Adipose tissue (tissue), 3 donors: ENCODE measurements at regions not wholly inside any gene's neighbourhood (a gene's known extent, or its start where the extent isn't known, plus 50 kb on each side); places are given as distances from the start of the nearest gene placed in this dataset.
A peak's percentile ranks its signal among the peaks of the same experiment; 100 is the strongest.

Experiments used
- H3K27ac ChIP-seq: one replicate; pipeline ENCODE4 v1.5.1; 2013; ENCODE audit warnings: low read depth, low read length
- WGBS, 3 donors: extraction: QIAGEN DNeasy Blood & Tissue Kit; methylation state at CpG; one replicate each; pipeline ENCODE4 v1.1.7; 2013; 5-methylcytosine and 5-hydroxymethylcytosine counted together
- donor health status: healthy with polysubstance abuse.
- donor health status: Bipolar disorder and iron deficiency.
- donor health status: healthy.

DNA sequence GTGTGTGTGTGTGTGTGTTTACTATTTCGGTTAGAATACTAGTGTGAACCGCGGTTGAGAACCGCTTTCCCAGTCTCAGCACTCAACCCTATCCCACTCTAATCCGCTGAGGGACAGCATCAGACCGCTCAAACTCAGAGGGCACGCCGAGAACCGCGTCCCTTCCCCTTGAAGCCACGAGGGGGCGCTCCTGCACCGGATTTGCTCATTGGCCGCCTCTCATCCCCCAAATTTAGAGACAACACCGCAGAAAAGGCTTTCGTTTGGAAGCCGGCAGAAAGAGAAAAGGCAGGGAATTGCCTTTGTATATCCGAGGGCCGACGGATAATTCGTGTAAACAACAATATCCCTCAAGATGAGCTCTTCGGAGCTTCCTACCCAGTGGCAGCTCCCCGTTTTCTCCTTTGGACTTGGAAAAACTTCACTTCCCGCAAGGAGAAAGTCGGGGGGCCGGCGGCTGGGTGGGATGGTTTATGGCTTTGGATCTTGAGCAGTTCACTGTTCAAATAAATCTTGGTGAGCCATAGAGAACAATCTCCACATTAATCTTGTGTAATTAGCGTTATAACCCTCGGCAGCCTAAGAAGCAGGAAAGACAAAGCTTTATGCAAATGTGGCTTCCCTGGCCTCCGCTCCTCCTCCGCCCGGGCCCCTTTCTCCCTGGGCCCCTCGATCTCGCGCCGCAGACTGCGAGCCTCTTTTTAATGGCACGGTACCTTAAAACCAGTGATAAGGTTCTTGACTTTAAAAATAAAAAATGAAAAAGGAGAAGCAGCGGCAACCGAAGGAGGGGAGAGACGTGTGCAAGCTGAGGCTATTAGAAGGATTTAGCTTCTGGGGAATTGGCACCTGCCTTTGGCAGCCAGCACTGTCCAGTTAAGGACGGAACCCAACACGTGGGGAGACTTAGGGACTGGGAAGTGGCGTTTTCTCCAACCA, 296.8 kb downstream of the PARP8 start:
- WGBS, 3 donors, result 1 to 2% (median 1%) methylated on average over 44 of the region's 44 CpGs
- H3K27ac ChIP-seq, result no peak overlapping the region

GRCh38 chr5:50963971-50964745, 297.7 kb downstream of the PARP8 start:
- 14 to 30% (median 15%) methylated on average over 33 of the region's 33 CpGs for WGBS, 3 donors
- H3K27ac ChIP-seq, result no peak overlapping the region

- no peak overlapping the region for H3K27ac ChIP-seq
- WGBS, 3 donors, result 33 to 64% (median 46%) methylated on average over 15 of the region's 15 CpGs
These were observed 298.6 kb downstream of the PARP8 start for GRCh38 chr5:50964746-50965653.

DNA sequence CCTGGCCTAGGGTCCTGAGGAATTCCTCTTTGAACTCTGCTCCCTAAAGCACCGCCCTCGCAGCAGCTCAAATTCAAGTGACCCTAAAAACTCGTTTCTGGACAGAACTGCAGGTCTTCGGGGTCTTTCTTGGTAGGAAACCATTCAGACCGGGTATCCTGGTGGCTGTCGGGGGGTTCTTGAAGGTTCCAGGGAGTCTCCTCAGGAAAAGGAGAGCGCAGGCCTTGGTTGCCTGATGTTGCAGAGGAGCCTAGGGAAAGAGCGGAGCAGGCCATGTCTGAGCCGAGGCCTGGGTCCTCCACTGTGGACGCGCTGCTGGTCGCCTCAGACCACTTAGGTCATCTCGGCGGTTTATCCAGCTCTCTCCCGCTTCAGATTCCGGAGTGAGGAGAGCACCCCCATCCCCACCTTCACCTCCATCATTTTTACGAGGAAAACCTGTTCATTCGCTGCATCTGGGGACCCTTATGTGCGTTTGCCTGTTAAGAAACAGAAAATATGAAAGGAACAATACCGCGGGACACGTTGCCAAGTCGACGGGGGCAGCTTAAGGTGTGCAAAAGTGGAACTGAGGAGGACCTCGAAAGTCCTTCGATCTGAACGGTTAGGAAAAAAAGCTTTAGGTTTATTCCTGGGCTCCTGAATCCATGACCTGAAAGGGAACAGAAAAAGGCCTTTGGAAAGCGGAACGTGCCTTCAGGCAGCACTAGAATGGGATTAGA, 299.4 kb downstream of the PARP8 start:
- WGBS, 3 donors, result 22 to 48% (median 27%) methylated on average over 29 of the region's 29 CpGs
- H3K27ac ChIP-seq, result no peak overlapping the region

GRCh38 chr5:50967009-50967562, 300.6 kb downstream of the PARP8 start:
- 5 to 13% (median 7%) methylated on average over 12 of the region's 12 CpGs for WGBS, 3 donors
- H3K27ac ChIP-seq, result peak overlapping the region; percentile 40

DNA sequence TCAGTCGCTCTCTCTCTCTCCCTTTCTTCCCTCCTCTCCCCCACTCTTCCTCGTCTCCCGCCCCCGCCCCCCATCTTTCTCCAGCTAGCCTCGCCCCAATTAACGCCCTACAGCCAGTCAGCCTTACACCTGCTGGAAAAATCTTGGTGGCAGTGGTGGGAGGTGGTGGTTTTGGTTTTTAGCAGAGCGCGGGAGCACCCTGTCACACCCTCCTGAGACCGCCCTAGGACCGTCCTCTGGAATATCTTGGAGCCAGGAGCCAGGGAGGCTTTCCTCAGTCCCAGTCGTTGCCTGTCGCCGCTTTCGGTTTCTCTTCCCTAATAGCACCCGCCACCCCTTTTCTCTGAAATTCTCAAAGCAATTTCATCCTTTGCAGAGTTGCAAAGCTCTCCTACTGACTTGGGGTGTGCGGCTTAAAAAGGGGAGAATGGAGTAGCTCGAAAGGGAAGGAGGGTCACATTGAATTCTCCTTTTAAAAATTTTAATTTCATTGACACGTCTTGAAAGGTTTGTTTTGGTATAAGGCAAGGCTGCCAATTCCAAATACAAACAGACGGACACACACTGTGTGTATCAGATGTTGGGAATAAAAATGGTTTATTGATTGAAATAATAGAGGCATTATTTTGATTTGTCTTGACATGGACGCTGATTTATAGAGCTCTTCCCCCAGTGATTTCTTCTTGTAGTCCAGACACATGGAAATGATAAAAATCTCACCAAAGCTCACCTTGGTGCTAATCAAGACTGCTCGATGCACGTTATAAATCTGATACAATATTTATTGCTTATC, 301.3 kb downstream of the PARP8 start:
- WGBS, 3 donors, result 3 to 7% (median 3%) methylated on average over 22 of the region's 22 CpGs
- H3K27ac ChIP-seq, result peak overlapping the region; percentile 40

- 5 to 14% (median 6%) methylated on average over 23 of the region's 23 CpGs for WGBS, 3 donors
These were observed 302.1 kb downstream of the PARP8 start for GRCh38 chr5:50968356-50969149.

DNA sequence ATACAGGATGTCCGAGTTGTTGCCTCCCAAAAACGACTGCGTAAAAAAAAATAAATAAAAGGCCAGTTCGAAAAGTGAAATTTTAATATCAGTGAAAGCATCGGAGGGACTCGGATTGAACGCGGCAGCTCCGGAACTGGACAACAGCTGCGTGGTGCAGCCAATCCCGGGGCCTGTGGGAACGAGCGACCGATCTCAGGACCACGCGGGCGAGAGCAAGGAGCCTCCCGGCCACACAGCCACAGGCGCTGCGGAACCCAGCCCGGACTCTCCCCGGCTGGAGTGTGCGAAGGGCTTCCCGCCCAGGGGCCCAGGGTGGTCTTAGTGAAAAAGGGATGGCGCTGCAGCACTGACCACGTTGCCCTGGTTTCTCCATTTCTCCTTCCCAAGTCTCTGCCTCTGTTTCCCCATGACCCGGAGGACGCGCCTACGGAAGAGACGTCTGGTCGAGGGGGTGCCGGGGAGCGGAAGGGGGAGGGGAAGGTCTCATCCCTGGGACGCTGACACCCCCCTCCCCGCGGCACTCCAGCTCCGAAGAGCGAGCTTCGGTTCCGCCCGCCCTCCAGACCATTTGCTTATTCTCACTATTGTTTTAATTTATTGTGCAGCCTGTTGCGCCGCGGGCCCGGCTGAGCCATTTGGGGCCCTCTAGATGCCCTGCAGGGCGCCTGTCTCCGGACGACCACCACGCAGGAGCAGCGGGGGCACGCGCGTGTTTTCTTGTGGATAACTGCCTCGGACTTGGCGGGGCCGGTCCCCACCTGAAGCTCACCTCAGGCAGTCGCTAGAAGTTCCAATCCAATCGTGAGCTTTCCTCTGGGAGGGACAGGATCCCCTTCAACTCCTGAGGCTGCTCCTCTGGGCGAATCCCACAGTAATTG, 303.0 kb downstream of the PARP8 start:
- no peak overlapping the region for H3K27ac ChIP-seq
- WGBS, 3 donors, result 2 to 3% (median 2%) methylated on average over 60 of the region's 60 CpGs

More at GRCh38 chr5:50968356-50969149, 302.1 kb downstream of the PARP8 start:
- no peak overlapping the region for H3K27ac ChIP-seq

DNA sequence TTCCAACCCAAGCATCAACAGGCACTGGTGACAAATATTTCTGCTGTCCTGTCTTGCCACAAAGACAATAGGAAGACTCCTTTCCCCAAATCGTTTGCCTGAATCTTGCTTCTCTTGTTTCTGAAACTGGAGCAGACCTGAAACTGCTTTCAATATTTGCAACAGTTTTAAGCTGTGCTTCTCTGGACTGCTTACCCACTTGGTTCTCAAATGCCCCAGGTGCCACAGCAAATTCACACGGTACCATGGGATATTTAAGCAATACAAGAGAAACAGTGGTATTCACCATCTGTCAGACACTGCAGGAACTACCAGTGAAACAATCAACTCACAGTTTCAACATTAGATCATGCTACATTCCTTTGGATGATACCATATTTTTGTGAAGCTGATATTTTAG, 309.4 kb downstream of the PARP8 start:
- no peak overlapping the region for H3K27ac ChIP-seq
- WGBS, 3 donors, result 63 to 82% (median 78%) methylated on average over 2 of the region's 2 CpGs

GRCh38 chr5:50978924-50979323, 312.5 kb downstream of the PARP8 start:
- 75 to 84% (median 82%) methylated on average over 2 of the region's 2 CpGs for WGBS, 3 donors
- H3K27ac ChIP-seq, result no peak overlapping the region

- WGBS, 3 donors, result 61 to 82% (median 69%) methylated on average over 2 of the region's 2 CpGs
- no peak overlapping the region for H3K27ac ChIP-seq
These were observed 318.2 kb downstream of the PARP8 start for GRCh38 chr5:50984640-50985039.

GRCh38 chr5:50990296-50990924, 324.0 kb downstream of the PARP8 start:
- WGBS, 3 donors, result 83 to 92% (median 90%) methylated on average over 15 of the region's 15 CpGs
- no peak overlapping the region for H3K27ac ChIP-seq

DNA sequence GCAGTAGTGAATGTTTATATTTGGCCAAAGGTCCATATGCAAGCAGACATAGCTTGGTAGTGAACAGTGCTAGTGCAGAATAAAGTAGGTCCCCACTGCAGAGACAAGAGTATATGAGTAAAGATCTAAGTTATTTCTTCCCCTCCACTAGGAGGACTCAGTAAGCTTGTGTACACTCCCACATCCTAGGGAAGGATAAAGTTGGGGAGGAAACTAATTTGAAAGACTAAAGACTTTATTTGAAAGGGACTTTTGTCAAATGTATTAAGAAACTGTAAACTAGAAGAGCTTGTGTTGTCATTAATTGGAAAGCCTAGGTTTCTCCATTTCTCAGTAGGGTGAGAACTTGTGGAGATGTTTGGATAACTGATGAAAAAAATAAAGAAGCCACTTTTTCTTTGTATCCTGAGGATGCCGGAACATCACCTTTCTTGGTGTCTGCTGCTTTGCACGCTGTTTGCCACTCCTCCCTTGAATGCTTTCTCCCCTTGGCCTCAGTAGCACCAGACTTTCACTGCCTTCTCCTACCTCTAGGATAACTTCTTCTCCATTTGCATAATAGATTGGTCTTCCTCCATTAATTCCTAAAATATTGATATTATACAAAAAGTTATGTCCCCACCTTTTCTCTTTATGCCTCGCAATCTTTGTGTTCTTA, 329.0 kb downstream of the PARP8 start:
- 61 to 82% (median 77%) methylated on average over 3 of the region's 3 CpGs for WGBS, 3 donors
- no peak overlapping the region for H3K27ac ChIP-seq

GRCh38 chr5:51001227-51001923, 334.9 kb downstream of the PARP8 start:
- 42 to 71% (median 55%) methylated on average over 4 of the region's 4 CpGs for WGBS, 3 donors
- H3K27ac ChIP-seq, result no peak overlapping the region
